Left ventricle myocardium inferior (tissue), 1 donor: ENCODE measurements at regions not wholly inside any gene's neighbourhood (a gene's known extent, or its start where the extent isn't known, plus 50 kb on each side); places are given as distances from the start of the nearest gene placed in this dataset.

Source experiments
- DNase-seq: peaks from one replicate; pipeline ENCODE4 v3.0.0-alpha.2; 2020
- H3K27ac ChIP-seq: fragments of 200-600 bp; replicated peaks from 2 replicates; pipeline ENCODE4 v1.8.0; 2021
- H3K27me3 ChIP-seq: fragments of 200-600 bp; 2 replicates; pipeline ENCODE4 v1.8.0; 2021; ENCODE audit warnings: low read depth
- H3K36me3 ChIP-seq: fragments of 200-600 bp; 2 replicates; pipeline ENCODE4 v1.8.0; 2021
- H3K4me1 ChIP-seq: fragments of 200-600 bp; 2 replicates; pipeline ENCODE4 v1.8.0; 2021
- H3K4me3 ChIP-seq: fragments of 200-600 bp; 2 replicates; pipeline ENCODE4 v1.8.0; 2021; ENCODE audit warnings: mild to moderate bottlenecking, moderate library complexity
- H3K9me3 ChIP-seq: fragments of 200-600 bp; replicated peaks from 2 replicates; pipeline ENCODE4 v1.8.0; 2021
- CTCF ChIP-seq: fragments of 200-600 bp; IDR thresholded peaks from 2 replicates; pipeline ENCODE4 v1.8.0; 2021; ENCODE audit warnings: antibody characterized with exemption, mild to moderate bottlenecking, borderline replicate concordance
- intact Hi-C: fragments of 100-400 bp; cut with micrococcal nuclease; formaldehyde crosslinking; loops from one replicate; pipeline ENCODE4 v1.11.0; 2022
- donor health status: DM: no; HTN: yes; CAD: no; lungs with severe emphysema.

- no peaks in the 10 kb centered on the region for H3K27me3 ChIP-seq
- intact Hi-C loops = no loop called here
- DNase-seq = no peak
- no peaks in the 10 kb centered on the region for H3K9me3 ChIP-seq
- TF ChIP-seq CTCF = no peak
- no peak overlapping the region for H3K4me3 ChIP-seq
- H3K36me3 ChIP-seq = no peaks in the 10 kb centered on the region
- H3K4me1 ChIP-seq = no peaks in the 10 kb centered on the region
- H3K27ac ChIP-seq = no peak overlapping the region
Observed at GRCh38 chr2:15763822-15764682, 172.4 kb downstream of the DDX1 start.

- Histone ChIP-seq H3K27ac (no peak overlapping the region), H3K4me1 (no peaks in the 10 kb centered on the region), H3K27me3 (no peaks in the 10 kb centered on the region), H3K4me3 (no peak overlapping the region), H3K36me3 (no peaks in the 10 kb centered on the region), H3K9me3 (no peaks in the 10 kb centered on the region)
- intact Hi-C loops = no loop called here
- no peak for TF ChIP-seq CTCF
- DNase-seq = no peak
Observed at GRCh38 chr2:15764683-15765011, 173.0 kb downstream of the DDX1 start.

- Histone ChIP-seq H3K27me3 (no peaks in the 10 kb centered on the region), H3K27ac (no peak overlapping the region), H3K4me1 (no peaks in the 10 kb centered on the region), H3K9me3 (no peaks in the 10 kb centered on the region), H3K36me3 (no peaks in the 10 kb centered on the region), H3K4me3 (no peak overlapping the region)
- intact Hi-C loops = no loop called here
- DNase-seq = no peak
- no peak for TF ChIP-seq CTCF
Observed at GRCh38 chr2:15765211-15765610, 173.5 kb downstream of the DDX1 start.

DNA sequence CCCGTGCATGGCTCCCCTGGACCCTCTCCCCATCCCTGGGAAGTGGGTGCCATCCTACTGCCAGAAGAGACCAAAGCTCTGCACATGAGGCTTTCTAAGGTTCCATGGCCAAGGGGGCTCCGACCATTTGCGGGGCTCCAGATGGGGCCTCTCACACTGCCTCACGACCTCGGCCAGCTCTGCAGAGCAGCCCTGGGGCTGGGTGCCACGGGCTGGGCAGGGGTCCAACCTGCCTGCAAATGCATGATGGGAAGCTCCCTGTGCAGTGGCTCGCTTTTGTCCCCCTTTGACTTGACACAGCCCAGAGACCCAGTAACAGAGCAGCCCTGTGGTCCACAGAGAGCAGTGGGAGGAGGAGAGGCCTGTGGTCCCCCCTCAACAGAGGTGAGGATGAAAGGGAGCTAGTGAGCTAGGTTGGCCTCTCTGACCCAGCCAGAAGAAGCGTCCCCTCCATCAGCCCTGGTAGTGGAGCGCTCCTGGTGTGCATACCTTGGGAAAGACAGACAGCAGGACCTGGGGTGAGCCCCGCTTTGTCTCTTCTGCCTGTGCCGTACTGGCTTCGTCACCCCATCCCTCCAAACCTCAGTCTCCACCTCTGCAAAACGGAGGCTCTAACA lies 174.1 kb downstream of the DDX1 start:
- no peak for DNase-seq
- Histone ChIP-seq H3K9me3 (no peaks in the 10 kb centered on the region), H3K27ac (no peak overlapping the region), H3K4me1 (no peaks in the 10 kb centered on the region), H3K4me3 (no peak overlapping the region), H3K27me3 (no peaks in the 10 kb centered on the region), H3K36me3 (no peaks in the 10 kb centered on the region)
- no peak for TF ChIP-seq CTCF
- intact Hi-C loops = no loop called here

DNA sequence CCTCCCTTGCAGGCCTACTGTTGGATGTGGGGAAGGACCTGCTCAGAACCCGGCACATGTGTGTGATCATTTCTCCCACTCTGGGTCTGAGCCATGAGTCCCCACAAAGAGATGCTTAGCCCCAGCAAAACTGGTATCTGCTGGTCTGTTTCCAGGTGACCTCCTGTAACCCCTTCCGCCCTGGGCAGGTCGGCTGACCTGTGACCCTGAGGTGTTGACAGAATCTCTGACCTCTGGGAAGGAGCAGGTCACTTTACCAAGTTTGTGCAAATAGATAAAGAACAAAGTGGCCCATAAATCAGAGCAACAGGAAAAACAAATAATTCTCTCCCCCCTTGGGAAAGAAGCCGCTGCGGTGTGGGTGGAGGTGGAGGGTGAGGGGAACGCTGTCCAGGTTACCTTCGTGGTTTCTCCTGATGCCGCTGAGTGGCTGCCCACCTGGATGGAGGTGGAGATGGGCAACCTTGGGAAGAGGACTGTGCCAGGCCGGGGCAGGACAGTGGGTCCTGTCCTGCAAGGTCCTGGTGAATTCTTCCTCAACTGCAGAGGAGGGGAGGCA lies 174.0 kb upstream of the MYCN start:
- H3K27ac ChIP-seq = no peak overlapping the region

More for the DNA sequence above, 174.0 kb upstream of the MYCN start:
- H3K4me1 ChIP-seq = no peaks in the 10 kb centered on the region
- no peaks in the 10 kb centered on the region for H3K36me3 ChIP-seq
- H3K9me3 ChIP-seq = no peaks in the 10 kb centered on the region
- TF ChIP-seq CTCF = no peak
- no peak overlapping the region for H3K4me3 ChIP-seq
- intact Hi-C loops = no loop called here
- no peaks in the 10 kb centered on the region for H3K27me3 ChIP-seq
- no peak for DNase-seq
